Psoas muscle (tissue), 7 donors: ENCODE measurements at regions not wholly inside any gene's neighbourhood (a gene's known extent, or its start where the extent isn't known, plus 50 kb on each side); places are given as distances from the start of the nearest gene placed in this dataset.

Source experiments
- ATAC-seq, 4 donors: fragments of 200-7000 bp; cut with Tn5 transposase; one replicate each; pipeline ENCODE4 v1.9.1; 2020; ENCODE audit warnings: moderate library complexity in 3 of 4, mild to moderate bottlenecking in 2 of 4
- DNase-seq, 2 donors: peaks; one replicate each; pipeline ENCODE4 v3.0.0-alpha.2; 2020
- H3K27ac ChIP-seq: fragments of 200-600 bp; one replicate; pipeline ENCODE4 v1.8.0; 2022
- H3K27me3 ChIP-seq, 3 donors: fragments of 200-600 bp in 1 of 3; one replicate each; pipeline versions ENCODE4 v1.6.1 to v1.8.0; 2013 to 2022; ENCODE audit warnings: low read length in 2 of 3, mild to moderate bottlenecking in 2 of 3, moderate library complexity in 1 of 3; ENCODE audit not compliant: insufficient read depth in 3 of 3
- H3K36me3 ChIP-seq, 2 donors: fragments of 200-600 bp in 1 of 2; one replicate each; pipeline versions ENCODE4 v1.6.1 to v1.8.0; 2013 to 2022; ENCODE audit warnings: low read depth in 1 of 2, mild to moderate bottlenecking in 1 of 2, moderate library complexity in 1 of 2; ENCODE audit not compliant: insufficient read depth in 1 of 2
- H3K4me1 ChIP-seq: fragments of 200-600 bp; one replicate; pipeline ENCODE4 v1.8.0; 2022
- H3K4me3 ChIP-seq: fragments of 200-600 bp; one replicate; pipeline ENCODE4 v1.8.0; 2022; ENCODE audit warnings: mild to moderate bottlenecking
- H3K9me3 ChIP-seq: fragments of 200-600 bp; one replicate; pipeline ENCODE4 v1.8.0; 2022
- CTCF ChIP-seq: fragments of 200-600 bp; IDR thresholded peaks from one replicate; pipeline ENCODE4 v1.8.0; 2022; ENCODE audit warnings: antibody characterized with exemption
- WGBS, 3 donors: extraction: QIAGEN DNeasy Blood & Tissue Kit; methylation state at CpG; one replicate each; pipeline versions ENCODE4 v1.1.6 to v1.1.7; 2013; 5-methylcytosine and 5-hydroxymethylcytosine counted together
- intact Hi-C, 2 donors: fragments of 100-400 bp; cut with DNase I; formaldehyde crosslinking; loops; one replicate each; pipeline versions ENCODE4 v1.11.0 to v1.14.2; 2022
- donor health status: healthy with polysubstance abuse.
- donor health status: DM: no; HTN: no; CAD: no; lungs with moderate emphysema.
- donor health status: Bipolar disorder and iron deficiency.
- donor health status: healthy.
- donor health status: DM: yes; HTN: yes; CAD: no.
- donor health status: DM: no; HTN: no; CAD: no.
- donor health status: DM: yes; HTN: yes; CAD: no.

GRCh38 chr12:22893878-22894277 lies 268.9 kb downstream of the ETNK1 start:
- WGBS, 3 donors = 63 to 74% (median 72%) methylated on average over 2 of the region's 2 CpGs
- Histone ChIP-seq H3K36me3 (no peaks in the 10 kb centered on the region), H3K4me1 (no peaks in the 10 kb centered on the region), H3K27ac (no peak overlapping the region), H3K4me3 (no peak overlapping the region), H3K27me3 (no peaks in the 10 kb centered on the region), H3K9me3 (no peaks in the 10 kb centered on the region)
- no peak for DNase-seq
- ATAC-seq = no peak
- no peak for TF ChIP-seq CTCF
- intact Hi-C loops = no loop called here

DNA sequence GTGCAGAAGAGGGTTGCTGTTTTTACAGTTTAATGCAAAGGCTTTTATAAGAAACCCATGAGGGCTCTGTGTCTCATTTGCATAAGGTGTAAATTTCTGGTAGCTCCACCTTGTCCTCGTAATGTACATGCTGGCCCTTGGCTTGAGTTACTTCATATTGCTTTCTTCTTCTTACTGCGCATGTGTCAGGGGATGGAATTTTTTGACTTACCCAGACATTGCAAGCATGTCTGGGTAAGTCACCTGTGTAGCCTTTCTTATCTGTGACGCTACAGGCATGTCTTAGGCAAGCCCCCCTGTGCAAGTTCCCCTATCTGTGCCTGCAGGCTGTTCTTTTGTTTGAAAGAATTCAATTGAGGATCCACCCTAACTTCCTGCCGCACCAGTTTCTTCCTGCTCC lies 274.2 kb downstream of the ETNK1 start:
- no peak overlapping the region for H3K27ac ChIP-seq
- no peaks in the 10 kb centered on the region for H3K27me3 ChIP-seq
- no peaks in the 10 kb centered on the region for H3K4me1 ChIP-seq
- intact Hi-C loops = no loop called here
- no peaks in the 10 kb centered on the region for H3K9me3 ChIP-seq
- TF ChIP-seq CTCF = no peak
- WGBS, 3 donors = 77 to 87% (median 84%) methylated on average over 4 of the region's 4 CpGs
- no peak for ATAC-seq
- DNase-seq = no peak
- no peak overlapping the region for H3K4me3 ChIP-seq
- no peaks in the 10 kb centered on the region for H3K36me3 ChIP-seq

DNA sequence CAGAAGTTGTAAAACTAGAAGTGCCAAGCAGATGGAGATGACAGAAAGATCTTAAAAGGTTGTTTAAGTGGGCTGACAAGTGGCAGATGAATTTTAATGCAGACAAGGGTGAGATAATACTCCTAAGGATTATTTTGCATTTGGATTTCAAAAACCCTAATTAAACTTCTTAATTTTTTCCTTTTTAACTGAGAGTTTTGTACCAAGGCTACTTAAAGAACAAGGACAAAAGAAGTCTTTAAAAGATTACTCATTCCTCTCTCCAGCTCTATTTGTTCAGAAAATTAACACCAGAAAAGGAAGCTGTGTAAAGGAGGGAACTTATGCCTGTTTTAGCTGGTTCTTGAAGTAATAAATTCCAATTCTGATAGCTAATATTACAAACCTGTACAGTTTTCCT lies 275.4 kb downstream of the ETNK1 start:
- H3K4me3 ChIP-seq = no peak overlapping the region
- ATAC-seq = no peak
- intact Hi-C loops = no loop called here
- DNase-seq = no peak
- H3K9me3 ChIP-seq = no peaks in the 10 kb centered on the region
- no peaks in the 10 kb centered on the region for H3K4me1 ChIP-seq
- H3K27ac ChIP-seq = no peak overlapping the region
- no peak for TF ChIP-seq CTCF
- H3K36me3 ChIP-seq = no peaks in the 10 kb centered on the region
- no peaks in the 10 kb centered on the region for H3K27me3 ChIP-seq

DNA sequence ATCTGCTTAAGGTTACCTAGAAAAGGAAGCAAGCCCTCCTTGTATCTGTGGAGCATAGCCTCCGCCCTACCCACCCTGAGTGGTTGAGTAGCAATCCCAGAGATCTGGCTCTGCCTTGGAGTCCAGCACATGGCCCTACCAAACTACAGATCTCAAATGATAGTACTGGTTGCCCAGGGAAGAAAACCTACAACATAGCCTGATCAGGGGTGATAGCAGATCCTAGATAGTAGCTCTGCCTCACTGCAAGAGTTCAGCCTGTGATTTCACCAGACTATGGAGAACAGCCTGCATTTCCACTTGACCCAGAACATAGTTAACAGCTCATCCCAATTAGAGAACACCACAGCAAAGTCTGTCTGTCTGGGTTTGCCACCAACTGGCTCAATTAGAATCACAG lies 279.5 kb downstream of the ETNK1 start:
- no peak for TF ChIP-seq CTCF
- ATAC-seq (no peak), DNase-seq (no peak)
- Histone ChIP-seq H3K36me3 (no peaks in the 10 kb centered on the region), H3K4me1 (no peaks in the 10 kb centered on the region), H3K9me3 (no peaks in the 10 kb centered on the region), H3K4me3 (no peak overlapping the region), H3K27me3 (no peaks in the 10 kb centered on the region), H3K27ac (no peak overlapping the region)
- 74 to 95% (median 76%) methylated on average over 1 of the region's 1 CpG for whole genome bisulfite sequencing, 3 donors
- intact Hi-C loops = no loop called here

DNA sequence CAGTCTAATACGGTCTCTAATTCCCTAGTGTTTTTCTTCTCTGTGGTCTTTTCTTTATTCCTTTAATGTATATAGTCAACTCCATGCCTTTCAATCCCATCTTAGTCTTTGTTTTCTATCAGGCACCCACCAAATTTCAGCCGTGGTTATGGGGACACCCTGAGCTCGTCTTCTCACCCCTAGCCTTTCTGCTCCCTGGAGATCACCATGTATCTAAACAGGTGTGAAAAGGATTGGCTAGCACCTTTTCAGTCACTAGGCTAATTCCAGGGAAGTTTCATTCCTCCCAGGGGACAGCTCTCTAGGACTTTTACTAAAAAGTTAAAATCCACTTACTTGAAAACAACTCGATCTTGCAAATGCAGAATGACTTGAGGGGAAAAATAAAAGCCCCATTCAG lies 291.3 kb downstream of the ETNK1 start:
- Histone ChIP-seq H3K27ac (no peak overlapping the region), H3K9me3 (no peaks in the 10 kb centered on the region), H3K4me1 (no peaks in the 10 kb centered on the region), H3K36me3 (no peaks in the 10 kb centered on the region), H3K4me3 (no peak overlapping the region), H3K27me3 (no peaks in the 10 kb centered on the region)
- intact Hi-C loops = no loop called here
- TF ChIP-seq CTCF = no peak
- 49 to 52% (median 50%) methylated on average over 4 of the region's 4 CpGs for WGBS, 3 donors
- ATAC-seq = no peak
- no peak for DNase-seq
